Nephron progenitor cell (in vitro differentiated cells): ENCODE measurements at regions not wholly inside any gene's neighbourhood (a gene's known extent, or its start where the extent isn't known, plus 50 kb on each side); places are given as distances from the start of the nearest gene placed in this dataset.

ENCODE experiments used
- DNase-seq: peaks from one replicate; pipeline ENCODE4 v3.0.0; 2021
- H3K27ac Mint-ChIP-seq: 2 replicates; pipeline ENCODE4 v1.8.0; 2021; ENCODE audit warnings: mild to moderate bottlenecking, moderate library complexity, mixed read lengths
- H3K27me3 Mint-ChIP-seq: 2 replicates; pipeline ENCODE4 v1.8.0; 2021; ENCODE audit warnings: mild to moderate bottlenecking, low read depth, mixed read lengths; ENCODE audit not compliant: poor library complexity
- H3K36me3 Mint-ChIP-seq: 2 replicates; pipeline ENCODE4 v1.8.0; 2021; ENCODE audit warnings: low read depth, mixed read lengths
- H3K4me1 Mint-ChIP-seq: 2 replicates; pipeline ENCODE4 v1.8.0; 2021; ENCODE audit warnings: mixed read lengths
- H3K4me3 Mint-ChIP-seq: 2 replicates; pipeline ENCODE4 v1.8.0; 2021; ENCODE audit warnings: mild to moderate bottlenecking, moderate library complexity, mixed read lengths
- H3K9me3 Mint-ChIP-seq: 2 replicates; pipeline ENCODE4 v1.8.0; 2021; ENCODE audit warnings: mild to moderate bottlenecking, moderate library complexity, mixed read lengths
- TF ChIP-seq, protein P1 (sequence below): fragments of 200-600 bp; sonication (generic); IDR thresholded peaks from 2 replicates; pipeline ENCODE4 v1.5.0; 2021; ENCODE audit warnings: antibody characterized with exemption

DNA sequence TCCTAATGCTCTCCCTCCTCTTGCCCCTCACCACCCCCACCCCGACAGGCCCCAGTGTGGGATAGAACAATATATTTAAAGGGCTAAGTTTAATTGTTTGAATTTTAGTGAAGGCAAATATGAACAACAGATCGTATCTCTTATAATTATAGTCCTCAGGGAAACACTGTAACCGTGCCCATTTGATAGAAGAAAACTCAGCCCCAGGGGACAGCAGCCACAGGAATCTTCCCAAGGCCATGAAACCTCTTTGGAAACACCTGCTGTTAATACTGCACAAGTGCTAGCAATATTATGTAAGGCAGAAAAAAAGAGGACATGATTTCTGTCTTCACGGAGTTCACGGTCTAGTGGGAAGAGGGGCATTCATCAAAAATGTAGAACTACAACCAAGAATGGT lies 142.2 kb downstream of the URB2 start:
- no peak for DNase-seq
- H3K4me3 Mint-ChIP-seq: no peak overlapping the region
- H3K27ac Mint-ChIP-seq: no peak overlapping the region
- H3K36me3 Mint-ChIP-seq: no peaks in the 10 kb centered on the region
- H3K27me3 Mint-ChIP-seq: peaks cover 21% of the 10 kb centered on the region
- H3K9me3 Mint-ChIP-seq: no peaks in the 10 kb centered on the region
- TF ChIP-seq, protein P1, sequence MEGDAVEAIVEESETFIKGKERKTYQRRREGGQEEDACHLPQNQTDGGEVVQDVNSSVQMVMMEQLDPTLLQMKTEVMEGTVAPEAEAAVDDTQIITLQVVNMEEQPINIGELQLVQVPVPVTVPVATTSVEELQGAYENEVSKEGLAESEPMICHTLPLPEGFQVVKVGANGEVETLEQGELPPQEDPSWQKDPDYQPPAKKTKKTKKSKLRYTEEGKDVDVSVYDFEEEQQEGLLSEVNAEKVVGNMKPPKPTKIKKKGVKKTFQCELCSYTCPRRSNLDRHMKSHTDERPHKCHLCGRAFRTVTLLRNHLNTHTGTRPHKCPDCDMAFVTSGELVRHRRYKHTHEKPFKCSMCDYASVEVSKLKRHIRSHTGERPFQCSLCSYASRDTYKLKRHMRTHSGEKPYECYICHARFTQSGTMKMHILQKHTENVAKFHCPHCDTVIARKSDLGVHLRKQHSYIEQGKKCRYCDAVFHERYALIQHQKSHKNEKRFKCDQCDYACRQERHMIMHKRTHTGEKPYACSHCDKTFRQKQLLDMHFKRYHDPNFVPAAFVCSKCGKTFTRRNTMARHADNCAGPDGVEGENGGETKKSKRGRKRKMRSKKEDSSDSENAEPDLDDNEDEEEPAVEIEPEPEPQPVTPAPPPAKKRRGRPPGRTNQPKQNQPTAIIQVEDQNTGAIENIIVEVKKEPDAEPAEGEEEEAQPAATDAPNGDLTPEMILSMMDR: no peak
- no peaks in the 10 kb centered on the region for H3K4me1 Mint-ChIP-seq

DNA sequence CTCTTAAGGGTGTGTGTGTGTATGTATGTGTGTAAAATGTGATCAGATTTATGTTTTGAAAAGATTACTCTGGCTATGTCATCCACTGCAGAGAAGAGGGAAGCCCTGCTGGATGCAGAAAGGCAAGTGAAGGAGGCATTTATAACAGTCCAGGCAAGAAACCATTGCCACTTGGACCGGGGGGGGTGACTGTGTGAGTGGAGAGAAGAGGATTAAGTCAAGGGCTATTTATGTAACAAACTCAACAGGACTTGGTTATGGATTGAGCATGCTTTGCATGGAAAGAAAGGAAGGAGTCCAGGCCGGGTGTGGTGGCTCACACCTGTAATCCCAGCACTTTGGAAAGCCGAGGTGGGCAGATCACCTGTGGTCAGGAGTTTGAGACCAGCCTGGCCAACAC lies 143.0 kb downstream of the URB2 start:
- H3K4me1 Mint-ChIP-seq: no peaks in the 10 kb centered on the region
- H3K27ac Mint-ChIP-seq: no peak overlapping the region
- DNase-seq: no peak
- peaks cover 19% of the 10 kb centered on the region for H3K27me3 Mint-ChIP-seq
- no peaks in the 10 kb centered on the region for H3K36me3 Mint-ChIP-seq
- TF ChIP-seq, protein P1: no peak
- peaks cover 4% of the 10 kb centered on the region for H3K9me3 Mint-ChIP-seq
- no peak overlapping the region for H3K4me3 Mint-ChIP-seq

DNA sequence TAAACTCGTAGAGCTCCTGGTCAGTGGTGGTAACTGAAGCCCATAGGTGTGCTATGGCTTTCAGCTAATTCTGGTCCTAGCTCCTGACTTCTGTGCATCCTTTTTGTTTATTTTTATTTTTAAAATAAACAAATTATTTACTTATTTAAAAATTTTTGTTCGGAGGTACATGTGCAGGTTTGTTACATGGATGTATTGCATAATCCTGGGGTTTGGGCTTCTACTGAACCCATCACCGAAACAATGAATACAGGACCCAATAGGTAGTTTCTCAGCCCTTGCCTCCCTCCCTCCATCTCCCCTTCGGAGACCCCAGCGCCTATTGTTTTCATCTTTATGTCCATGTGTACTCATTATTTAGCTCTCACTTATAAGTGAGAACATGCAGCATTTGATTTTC lies 143.8 kb downstream of the URB2 start:
- H3K4me3 Mint-ChIP-seq: no peak overlapping the region
- H3K36me3 Mint-ChIP-seq: no peaks in the 10 kb centered on the region
- no peak overlapping the region for H3K27ac Mint-ChIP-seq
- no peaks in the 10 kb centered on the region for H3K4me1 Mint-ChIP-seq
- TF ChIP-seq, protein P1: no peak
- no peak for DNase-seq
- H3K9me3 Mint-ChIP-seq: peaks cover 5% of the 10 kb centered on the region
- H3K27me3 Mint-ChIP-seq: peaks cover 19% of the 10 kb centered on the region

DNA sequence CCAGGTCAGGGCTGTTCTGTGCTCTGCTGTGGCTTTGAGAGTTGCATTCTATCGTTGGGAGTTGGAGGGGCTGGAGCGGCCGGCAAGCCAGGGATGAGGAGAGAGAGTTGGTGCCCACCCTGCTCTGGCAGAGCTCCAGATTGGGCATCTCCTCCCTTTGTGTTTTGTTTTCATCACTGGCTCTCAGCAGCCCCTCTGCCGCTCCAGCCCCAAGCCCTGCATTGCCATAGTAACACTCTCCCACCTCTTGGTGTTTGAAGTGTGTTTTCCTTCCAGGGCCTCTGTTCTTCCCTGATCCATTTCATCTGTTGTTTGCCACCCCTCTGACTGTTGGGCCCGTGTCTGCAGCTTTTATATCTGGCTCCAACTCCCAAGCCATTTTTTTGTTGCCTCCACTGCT lies 152.7 kb downstream of the URB2 start:
- Mint-ChIP-seq H3K36me3 (no peaks in the 10 kb centered on the region), H3K9me3 (peaks cover 4% of the 10 kb centered on the region), H3K27me3 (peaks cover 14% of the 10 kb centered on the region), H3K4me3 (peak overlapping the region; percentile 47), H3K4me1 (peaks cover 22% of the 10 kb centered on the region), H3K27ac (peak overlapping the region; percentile 77)
- no peak for DNase-seq
- TF ChIP-seq, protein P1: no peak

DNA sequence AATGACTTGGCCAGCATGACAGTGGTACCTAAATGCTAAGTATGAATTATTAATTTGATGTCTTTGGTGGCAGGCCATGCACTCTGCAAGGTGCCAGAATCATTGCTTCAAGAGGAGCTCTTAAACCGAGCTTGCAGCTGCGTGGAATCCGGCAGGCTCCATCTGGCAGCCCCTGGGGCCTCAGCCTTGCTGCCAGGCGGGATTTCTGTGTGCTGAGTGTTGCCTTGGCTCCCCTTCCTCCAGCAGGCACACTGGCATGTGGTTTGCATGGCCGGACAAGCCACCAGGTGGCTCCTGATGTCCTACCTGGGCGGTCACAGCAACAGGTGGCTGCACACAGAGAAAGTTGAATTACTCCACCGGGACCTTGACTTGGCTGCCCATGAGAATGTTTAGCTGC lies 155.4 kb downstream of the URB2 start:
- Mint-ChIP-seq H3K36me3 (no peaks in the 10 kb centered on the region), H3K27me3 (peaks cover 16% of the 10 kb centered on the region), H3K27ac (no peak overlapping the region), H3K4me3 (no peak overlapping the region), H3K9me3 (peaks cover 14% of the 10 kb centered on the region), H3K4me1 (peaks cover 22% of the 10 kb centered on the region)
- DNase-seq: no peak
- TF ChIP-seq, protein P1: no peak

DNA sequence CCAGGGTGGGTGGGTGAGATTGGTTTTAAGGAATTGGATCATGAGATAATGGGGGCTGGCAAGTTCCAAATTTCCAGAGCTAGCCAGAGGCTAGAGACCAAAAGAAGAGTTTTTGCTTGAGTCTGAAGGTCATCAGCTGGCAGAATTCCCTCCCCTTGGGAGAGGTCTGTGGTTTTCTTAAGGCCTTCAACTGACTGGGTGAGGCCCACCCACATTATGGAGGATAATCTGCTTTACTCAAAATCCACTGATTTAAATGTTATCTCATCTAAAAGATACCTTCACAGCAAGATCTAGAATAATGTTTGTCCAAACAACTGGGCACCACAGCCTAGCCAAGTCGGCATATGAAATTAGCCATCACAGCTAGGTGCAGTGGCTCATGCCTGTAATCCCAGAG lies 156.4 kb downstream of the URB2 start:
- H3K4me1 Mint-ChIP-seq: peaks cover 22% of the 10 kb centered on the region
- DNase-seq: no peak
- H3K9me3 Mint-ChIP-seq: peaks cover 24% of the 10 kb centered on the region
- no peak overlapping the region for H3K4me3 Mint-ChIP-seq
- no peaks in the 10 kb centered on the region for H3K36me3 Mint-ChIP-seq
- TF ChIP-seq, protein P1: no peak
- H3K27me3 Mint-ChIP-seq: peaks cover 16% of the 10 kb centered on the region
- H3K27ac Mint-ChIP-seq: no peak overlapping the region
